NT2/D1 (cell line): ENCODE measurements at regions not wholly inside any gene's neighbourhood (a gene's known extent, or its start where the extent isn't known, plus 50 kb on each side); places are given as distances from the start of the nearest gene placed in this dataset.
"Not testable (repeated sequence)": the region's sequence is repeated elsewhere in the genome, so short reads cannot be mapped to it uniquely, and the experiment has no call there.

Experiments
- YY1 ChIP-seq: IDR thresholded peaks from 2 replicates; pipeline ENCODE4 v1.6.1; 2011; ENCODE audit not compliant: insufficient read length, insufficient read depth
- ZNF274 ChIP-seq: IDR thresholded peaks from 2 replicates; pipeline ENCODE4 v1.6.1; 2011; ENCODE audit warnings: mild to moderate bottlenecking, low read depth, low read length

- TF ChIP-seq YY1, ZNF274: not testable (repeated sequence)
Observed at GRCh38 chr7:138252666-138253065, 176.4 kb downstream of the AKR1D1 start.
